WERI-Rb-1 (cell line): ENCODE measurements at regions not wholly inside any gene's neighbourhood (a gene's known extent, or its start where the extent isn't known, plus 50 kb on each side); places are given as distances from the start of the nearest gene placed in this dataset.
A peak's percentile ranks its signal among the peaks of the same experiment; 100 is the strongest.

Experiments used
- DNase-seq: peaks from one replicate; pipeline ENCODE4 v3.0.0-alpha.2; 2020
- H3K27ac ChIP-seq: fragments of 250-450 bp; sonication (Bioruptor Pico); 2 replicates; pipeline ENCODE4 v1.5.1; 2020; ENCODE audit warnings: mild to moderate bottlenecking, moderate library complexity
- H3K27me3 ChIP-seq: fragments of 250-450 bp; sonication (Bioruptor Pico); 2 replicates; pipeline ENCODE4 v1.5.1; 2021; ENCODE audit warnings: mild to moderate bottlenecking, low read depth, moderate library complexity; ENCODE audit not compliant: insufficient read depth, severe bottlenecking
- H3K36me3 ChIP-seq: fragments of 250-450 bp; sonication (Bioruptor Pico); 2 replicates; pipeline ENCODE4 v1.5.1; 2020; ENCODE audit warnings: mild to moderate bottlenecking, moderate library complexity
- H3K4me3 ChIP-seq: 2 replicates; pipeline ENCODE4 v1.5.1; 2011; ENCODE audit warnings: low read depth, mild to moderate bottlenecking, control low read depth, low read length
- H3K9me3 ChIP-seq: fragments of 250-450 bp; sonication (Bioruptor Pico); 2 replicates; pipeline ENCODE4 v1.5.1; 2021; ENCODE audit warnings: mild to moderate bottlenecking, moderate library complexity; ENCODE audit not compliant: severe bottlenecking
- CTCF ChIP-seq: IDR thresholded peaks from 2 replicates; pipeline ENCODE4 v1.5.1; 2011; ENCODE audit warnings: low read depth, mild to moderate bottlenecking, control low read depth, inconsistent platforms, low read length

GRCh38 chr9:12462861-12463260 lies 230.3 kb upstream of the TYRP1 start:
- no peak for DNase-seq
- Histone ChIP-seq H3K9me3 (no peaks in the 10 kb centered on the region), H3K27ac (no peak overlapping the region), H3K4me3 (no peak overlapping the region), H3K27me3 (no peaks in the 10 kb centered on the region), H3K36me3 (no peaks in the 10 kb centered on the region)
- TF ChIP-seq CTCF = no peak

- Histone ChIP-seq H3K27me3 (no peaks in the 10 kb centered on the region), H3K4me3 (no peak overlapping the region), H3K27ac (no peak overlapping the region), H3K9me3 (no peaks in the 10 kb centered on the region), H3K36me3 (no peaks in the 10 kb centered on the region)
- no peak for TF ChIP-seq CTCF
- no peak for DNase-seq
Measured at GRCh38 chr9:12463641-12464040, 229.5 kb upstream of the TYRP1 start.

DNA sequence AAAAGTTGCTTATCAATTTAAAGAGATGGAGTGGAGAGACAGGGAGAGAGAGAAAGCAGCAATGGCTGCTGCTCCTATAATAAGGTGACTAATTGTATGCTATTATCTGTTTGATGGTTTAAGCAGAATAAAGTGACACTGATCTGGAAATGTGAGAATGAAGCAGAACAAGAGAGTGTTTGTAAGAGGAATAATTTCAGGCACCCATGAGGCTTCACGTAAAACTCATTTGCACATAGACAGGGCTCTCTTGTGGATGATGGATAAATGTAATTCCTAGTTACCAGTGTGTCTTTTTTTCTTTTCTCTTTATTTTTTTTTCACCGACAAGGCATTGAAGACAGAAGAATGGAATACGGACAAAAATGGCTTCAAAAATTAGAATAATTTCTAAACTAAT lies 228.8 kb upstream of the TYRP1 start:
- Histone ChIP-seq H3K36me3 (no peaks in the 10 kb centered on the region), H3K9me3 (no peaks in the 10 kb centered on the region), H3K27me3 (no peaks in the 10 kb centered on the region), H3K27ac (no peak overlapping the region), H3K4me3 (no peak overlapping the region)
- DNase-seq = no peak
- no peak for TF ChIP-seq CTCF

DNA sequence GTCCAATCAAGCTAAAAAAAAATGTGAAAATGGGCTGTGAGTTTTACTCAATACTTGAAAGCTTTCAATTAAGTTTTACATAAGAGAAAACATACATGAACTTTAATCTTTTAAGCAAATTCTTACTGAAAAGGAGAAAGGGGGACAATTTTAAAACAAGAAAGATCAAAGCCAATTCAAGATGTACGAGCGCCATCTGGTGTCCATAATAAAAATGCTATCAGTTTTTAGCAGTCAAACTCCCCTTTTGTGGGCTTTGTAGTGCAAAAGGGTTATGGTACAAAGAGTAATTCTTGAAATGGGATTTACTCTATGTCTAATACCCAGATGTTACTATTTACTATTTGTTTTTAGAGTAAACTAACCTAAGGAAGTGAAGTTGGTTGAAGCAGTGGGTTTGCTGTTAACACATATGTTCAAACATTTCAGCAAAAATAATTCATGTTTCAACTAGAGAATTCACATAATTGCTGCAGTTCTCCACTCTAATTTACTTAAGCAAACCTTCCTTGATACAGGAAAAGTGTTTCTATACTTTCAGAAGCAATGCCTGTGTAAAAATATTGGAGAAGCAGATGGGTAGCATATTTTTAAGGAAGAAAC lies 228.2 kb upstream of the TYRP1 start:
- no peaks in the 10 kb centered on the region for H3K36me3 ChIP-seq
- H3K4me3 ChIP-seq = no peak overlapping the region
- no peak for DNase-seq
- H3K27me3 ChIP-seq = no peaks in the 10 kb centered on the region
- TF ChIP-seq CTCF = peak; percentile 47; the same call in 1 of the 2 replicates
- no peaks in the 10 kb centered on the region for H3K9me3 ChIP-seq
- H3K27ac ChIP-seq = no peak overlapping the region

GRCh38 chr9:12469084-12469483 lies 224.1 kb upstream of the TYRP1 start:
- Histone ChIP-seq H3K4me3 (no peak overlapping the region), H3K36me3 (no peaks in the 10 kb centered on the region), H3K27ac (no peak overlapping the region), H3K27me3 (no peaks in the 10 kb centered on the region), H3K9me3 (no peaks in the 10 kb centered on the region)
- DNase-seq = no peak
- TF ChIP-seq CTCF = no peak

GRCh38 chr9:12494411-12494810 lies 198.8 kb upstream of the TYRP1 start:
- Histone ChIP-seq H3K36me3 (no peaks in the 10 kb centered on the region), H3K27ac (no peak overlapping the region), H3K9me3 (no peaks in the 10 kb centered on the region), H3K27me3 (no peaks in the 10 kb centered on the region), H3K4me3 (no peak overlapping the region)
- TF ChIP-seq CTCF = no peak
- no peak for DNase-seq
